HEK293 (cell line): ENCODE measurements at regions not wholly inside any gene's neighbourhood (a gene's known extent, or its start where the extent isn't known, plus 50 kb on each side); places are given as distances from the start of the nearest gene placed in this dataset.

Experiments
- CTCF ChIA-PET: fragments of 350-600 bp; formaldehyde crosslinking; extraction: SDS; loops from one replicate; lab custom pipeline; 2021; ENCODE audit warnings: antibody characterized with exemption; lab: Yijun Ruan, JAX
- POLR2A ChIA-PET: fragments of 300-600 bp; formaldehyde crosslinking; extraction: SDS; loops from one replicate; lab custom pipeline; 2020; ENCODE audit warnings: antibody characterized with exemption, inconsistent platforms; lab: Yijun Ruan, JAX
- H3K27ac ChIP-seq: fragments of 200-500 bp; sonication (Bioruptor generic); 2 replicates; pipeline ENCODE4 v1.5.1; 2014; ENCODE audit warnings: low read depth, low read length, control low read depth, inconsistent platforms; ENCODE audit errors: extremely low read depth
- H3K36me3 ChIP-seq, 2 experiments: fragments of 200-500 bp in 1 of 2; sonication (Bioruptor generic) in 1 of 2; 1 replicate in 1 of 2; 2 replicates in 1 of 2; pipeline ENCODE4 v1.5.1; 2014 to 2017; ENCODE audit warnings: inconsistent platforms in 2 of 2, low read length in 2 of 2; ENCODE audit not compliant: control insufficient read depth in 2 of 2, insufficient read depth in 1 of 2
- H3K4me1 ChIP-seq: fragments of 200-500 bp; sonication (Bioruptor generic); 2 replicates; pipeline ENCODE4 v1.5.1; 2014; ENCODE audit warnings: mild to moderate bottlenecking, low read length, inconsistent platforms; ENCODE audit not compliant: control insufficient read depth, insufficient read depth
- H3K4me3 ChIP-seq: 2 replicates; pipeline ENCODE4 v1.5.1; 2011; ENCODE audit warnings: low read depth, mild to moderate bottlenecking, control low read depth, low read length, moderate library complexity
- H3K9me3 ChIP-seq: fragments of 200-500 bp; sonication (Bioruptor generic); 2 replicates; pipeline ENCODE4 v1.5.1; 2014; ENCODE audit warnings: low read depth, low read length, inconsistent platforms; ENCODE audit not compliant: control insufficient read depth, insufficient read depth
- HOXD13 ChIP-seq: sonication (generic); formaldehyde crosslinking; IDR thresholded peaks from 2 replicates; pipeline ENCODE4 v1.8.0; 2022; ENCODE audit warnings: missing genetic modification reagents, borderline replicate concordance
- KLF9 ChIP-seq: fragments of 450-650 bp; formaldehyde crosslinking; IDR thresholded peaks from 2 replicates; pipeline ENCODE4 v1.5.1; 2016; ENCODE audit warnings: missing biosample characterization, missing genetic modification characterization, low read depth
- OSR2 ChIP-seq: fragments of 450-650 bp; formaldehyde crosslinking; IDR thresholded peaks from 2 replicates; pipeline ENCODE4 v1.5.1; 2016; ENCODE audit warnings: missing biosample characterization, missing genetic modification characterization
- SP7 ChIP-seq: fragments of 450-650 bp; formaldehyde crosslinking; IDR thresholded peaks from 2 replicates; pipeline ENCODE4 v1.5.1; 2016; ENCODE audit warnings: missing biosample characterization, missing genetic modification characterization
- ZFHX2 ChIP-seq: fragments of 450-650 bp; formaldehyde crosslinking; conservative IDR thresholded peaks from 2 replicates; pipeline ENCODE4 v1.5.1; 2016; ENCODE audit warnings: missing biosample characterization, missing genetic modification characterization
- ZFP3 ChIP-seq: fragments of 450-650 bp; formaldehyde crosslinking; IDR thresholded peaks from 2 replicates; pipeline ENCODE4 v1.5.1; 2016; ENCODE audit warnings: low read depth, missing biosample characterization, missing genetic modification characterization
- ZNF155 ChIP-seq: fragments of 450-650 bp; formaldehyde crosslinking; IDR thresholded peaks from 2 replicates; pipeline ENCODE4 v1.5.1; 2016; ENCODE audit warnings: missing biosample characterization, missing genetic modification characterization
- ZNF24 ChIP-seq: fragments of 450-650 bp; formaldehyde crosslinking; IDR thresholded peaks from 2 replicates; pipeline ENCODE4 v1.5.1; 2016; ENCODE audit warnings: missing biosample characterization, missing genetic modification characterization
- ZNF366 ChIP-seq: fragments of 450-650 bp; formaldehyde crosslinking; conservative IDR thresholded peaks from 2 replicates; pipeline ENCODE4 v1.5.1; 2016; ENCODE audit warnings: missing biosample characterization, missing genetic modification characterization
- ZNF37A ChIP-seq: fragments of 450-650 bp; IDR thresholded peaks from 2 replicates; pipeline ENCODE4 v1.5.1; 2018; ENCODE audit warnings: missing biosample characterization, missing genetic modification characterization
- ZNF521 ChIP-seq: fragments of 450-650 bp; formaldehyde crosslinking; IDR thresholded peaks from 2 replicates; pipeline ENCODE4 v1.5.1; 2017; ENCODE audit warnings: missing biosample characterization, mild to moderate bottlenecking, missing genetic modification characterization
- ZNF621 ChIP-seq: fragments of 450-650 bp; formaldehyde crosslinking; IDR thresholded peaks from 2 replicates; pipeline ENCODE4 v1.5.1; 2017; ENCODE audit warnings: missing biosample characterization, missing genetic modification characterization
- ZNF654 ChIP-seq: fragments of 450-650 bp; formaldehyde crosslinking; IDR thresholded peaks from 2 replicates; pipeline ENCODE4 v1.5.1; 2016; ENCODE audit warnings: low read depth, missing biosample characterization, missing genetic modification characterization
- ZNF670 ChIP-seq: fragments of 450-650 bp; formaldehyde crosslinking; IDR thresholded peaks from 2 replicates; pipeline ENCODE4 v1.5.1; 2016; ENCODE audit warnings: missing biosample characterization, missing genetic modification characterization, low read depth
- ZNF843 ChIP-seq: fragments of 450-650 bp; formaldehyde crosslinking; IDR thresholded peaks from 2 replicates; pipeline ENCODE4 v1.5.1; 2016; ENCODE audit warnings: missing biosample characterization, missing genetic modification characterization
- TF ChIP-seq, protein P1 (sequence below): fragments of 450-650 bp; formaldehyde crosslinking; IDR thresholded peaks from 2 replicates; pipeline ENCODE4 v1.5.1; 2016; ENCODE audit warnings: missing biosample characterization, missing genetic modification characterization
- TF ChIP-seq, protein P2 (sequence below): fragments of 450-650 bp; formaldehyde crosslinking; IDR thresholded peaks from 2 replicates; pipeline ENCODE4 v1.5.1; 2016; ENCODE audit warnings: missing biosample characterization, missing genetic modification characterization, low read depth
- TF ChIP-seq, protein P3 (sequence below): fragments of 450-650 bp; formaldehyde crosslinking; IDR thresholded peaks from 2 replicates; pipeline ENCODE4 v1.5.1; 2016; ENCODE audit warnings: missing biosample characterization, missing genetic modification characterization
- TF ChIP-seq, protein P4 (sequence below): fragments of 450-650 bp; formaldehyde crosslinking; IDR thresholded peaks from 2 replicates; pipeline ENCODE4 v1.5.1; 2016; ENCODE audit warnings: missing biosample characterization, missing genetic modification characterization
- TF ChIP-seq, protein P5 (sequence below): fragments of 450-650 bp; formaldehyde crosslinking; IDR thresholded peaks from 2 replicates; pipeline ENCODE4 v1.5.1; 2016; ENCODE audit warnings: missing biosample characterization, missing genetic modification characterization

DNA sequence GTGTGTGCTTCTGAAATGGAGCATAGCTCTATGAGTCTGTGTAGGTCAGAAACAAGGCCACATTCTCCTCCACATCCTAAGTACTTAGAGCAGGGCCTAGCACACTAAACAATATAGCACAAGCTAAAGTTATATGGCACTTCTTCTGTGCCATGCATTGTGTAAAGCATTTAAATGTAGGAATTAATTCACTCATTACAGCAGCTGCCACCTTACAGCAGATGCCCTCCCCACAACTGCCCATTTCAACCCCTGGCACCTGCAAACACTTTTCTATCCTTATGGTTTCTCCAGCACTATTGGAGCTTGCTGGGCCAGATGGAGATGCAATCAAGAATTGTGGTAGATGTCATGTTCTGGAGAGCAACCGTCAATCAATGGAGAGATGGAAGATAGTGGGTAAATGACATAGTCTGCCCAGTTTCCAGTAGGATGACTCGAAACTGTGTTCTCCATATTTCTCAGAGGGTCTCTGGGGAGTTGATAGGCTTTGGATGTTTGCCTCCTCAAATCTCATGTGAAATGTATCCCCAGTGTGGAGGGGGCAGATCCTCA is 373.7 kb downstream of the DOK5 start (continued):
- TF ChIP-seq, protein P1, sequence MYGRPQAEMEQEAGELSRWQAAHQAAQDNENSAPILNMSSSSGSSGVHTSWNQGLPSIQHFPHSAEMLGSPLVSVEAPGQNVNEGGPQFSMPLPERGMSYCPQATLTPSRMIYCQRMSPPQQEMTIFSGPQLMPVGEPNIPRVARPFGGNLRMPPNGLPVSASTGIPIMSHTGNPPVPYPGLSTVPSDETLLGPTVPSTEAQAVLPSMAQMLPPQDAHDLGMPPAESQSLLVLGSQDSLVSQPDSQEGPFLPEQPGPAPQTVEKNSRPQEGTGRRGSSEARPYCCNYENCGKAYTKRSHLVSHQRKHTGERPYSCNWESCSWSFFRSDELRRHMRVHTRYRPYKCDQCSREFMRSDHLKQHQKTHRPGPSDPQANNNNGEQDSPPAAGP = no peak
- TF ChIP-seq KLF9 (tag by site-specific recombination) (no peak), ZNF366 (tag by site-specific recombination) (no peak), ZNF621 (no peak), HOXD13 (CRISPR knock-in tag) (no peak), ZNF37A (tag by site-specific recombination) (no peak)
- TF ChIP-seq, all 188 proteins: peak for 0

DNA sequence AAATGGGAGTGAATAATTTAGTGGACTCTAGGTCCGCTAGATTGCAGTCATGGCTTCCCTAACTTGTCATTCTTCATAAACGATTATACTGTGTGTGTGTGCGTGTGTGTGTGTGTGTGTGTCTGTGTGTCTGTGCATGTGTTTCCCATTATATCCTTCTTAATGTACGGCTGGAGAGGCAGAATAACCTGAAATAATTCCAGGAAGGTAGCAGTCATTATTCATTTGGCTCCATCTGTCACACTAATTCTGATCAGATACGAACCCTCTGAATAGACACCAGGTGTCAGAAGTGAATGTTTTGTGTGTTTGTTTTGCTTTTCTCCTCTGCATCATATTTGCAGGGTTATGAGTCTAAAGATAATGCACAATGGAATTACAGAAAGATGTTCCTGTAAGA is 372.9 kb downstream of the DOK5 start:
- H3K36me3 ChIP-seq = no peaks in the 10 kb centered on the region
- no peak overlapping the region for H3K27ac ChIP-seq
- TF ChIP-seq, protein P2, sequence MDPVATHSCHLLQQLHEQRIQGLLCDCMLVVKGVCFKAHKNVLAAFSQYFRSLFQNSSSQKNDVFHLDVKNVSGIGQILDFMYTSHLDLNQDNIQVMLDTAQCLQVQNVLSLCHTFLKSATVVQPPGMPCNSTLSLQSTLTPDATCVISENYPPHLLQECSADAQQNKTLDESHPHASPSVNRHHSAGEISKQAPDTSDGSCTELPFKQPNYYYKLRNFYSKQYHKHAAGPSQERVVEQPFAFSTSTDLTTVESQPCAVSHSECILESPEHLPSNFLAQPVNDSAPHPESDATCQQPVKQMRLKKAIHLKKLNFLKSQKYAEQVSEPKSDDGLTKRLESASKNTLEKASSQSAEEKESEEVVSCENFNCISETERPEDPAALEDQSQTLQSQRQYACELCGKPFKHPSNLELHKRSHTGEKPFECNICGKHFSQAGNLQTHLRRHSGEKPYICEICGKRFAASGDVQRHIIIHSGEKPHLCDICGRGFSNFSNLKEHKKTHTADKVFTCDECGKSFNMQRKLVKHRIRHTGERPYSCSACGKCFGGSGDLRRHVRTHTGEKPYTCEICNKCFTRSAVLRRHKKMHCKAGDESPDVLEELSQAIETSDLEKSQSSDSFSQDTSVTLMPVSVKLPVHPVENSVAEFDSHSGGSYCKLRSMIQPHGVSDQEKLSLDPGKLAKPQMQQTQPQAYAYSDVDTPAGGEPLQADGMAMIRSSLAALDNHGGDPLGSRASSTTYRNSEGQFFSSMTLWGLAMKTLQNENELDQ = no peak
- TF ChIP-seq HOXD13 (CRISPR knock-in tag) = no peak
- TF ChIP-seq ZNF24 (tag by site-specific recombination) = no peak
- TF ChIP-seq OSR2 (tag by site-specific recombination) = no peak
- TF ChIP-seq ZNF843 (tag by site-specific recombination) = no peak
- TF ChIP-seq ZNF155 = no peak
- no peak for TF ChIP-seq ZNF670 (tag by site-specific recombination)
- TF ChIP-seq, protein P3, sequence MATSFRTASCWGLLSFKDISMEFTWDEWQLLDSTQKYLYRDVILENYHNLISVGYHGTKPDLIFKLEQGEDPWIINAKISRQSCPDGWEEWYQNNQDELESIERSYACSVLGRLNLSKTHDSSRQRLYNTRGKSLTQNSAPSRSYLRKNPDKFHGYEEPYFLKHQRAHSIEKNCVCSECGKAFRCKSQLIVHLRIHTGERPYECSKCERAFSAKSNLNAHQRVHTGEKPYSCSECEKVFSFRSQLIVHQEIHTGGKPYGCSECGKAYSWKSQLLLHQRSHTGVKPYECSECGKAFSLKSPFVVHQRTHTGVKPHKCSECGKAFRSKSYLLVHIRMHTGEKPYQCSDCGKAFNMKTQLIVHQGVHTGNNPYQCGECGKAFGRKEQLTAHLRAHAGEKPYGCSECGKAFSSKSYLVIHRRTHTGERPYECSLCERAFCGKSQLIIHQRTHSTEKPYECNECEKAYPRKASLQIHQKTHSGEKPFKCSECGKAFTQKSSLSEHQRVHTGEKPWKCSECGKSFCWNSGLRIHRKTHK (tag by site-specific recombination) = no peak
- TF ChIP-seq, protein P4, sequence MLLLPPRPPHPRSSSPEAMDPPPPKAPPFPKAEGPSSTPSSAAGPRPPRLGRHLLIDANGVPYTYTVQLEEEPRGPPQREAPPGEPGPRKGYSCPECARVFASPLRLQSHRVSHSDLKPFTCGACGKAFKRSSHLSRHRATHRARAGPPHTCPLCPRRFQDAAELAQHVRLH (tag by site-specific recombination) = no peak
- no peak for TF ChIP-seq ZFP3 (tag by site-specific recombination)
- no peak for TF ChIP-seq ZFHX2 (tag by site-specific recombination)
- TF ChIP-seq SP7 (tag by site-specific recombination) = no peak
- TF ChIP-seq, protein P5, sequence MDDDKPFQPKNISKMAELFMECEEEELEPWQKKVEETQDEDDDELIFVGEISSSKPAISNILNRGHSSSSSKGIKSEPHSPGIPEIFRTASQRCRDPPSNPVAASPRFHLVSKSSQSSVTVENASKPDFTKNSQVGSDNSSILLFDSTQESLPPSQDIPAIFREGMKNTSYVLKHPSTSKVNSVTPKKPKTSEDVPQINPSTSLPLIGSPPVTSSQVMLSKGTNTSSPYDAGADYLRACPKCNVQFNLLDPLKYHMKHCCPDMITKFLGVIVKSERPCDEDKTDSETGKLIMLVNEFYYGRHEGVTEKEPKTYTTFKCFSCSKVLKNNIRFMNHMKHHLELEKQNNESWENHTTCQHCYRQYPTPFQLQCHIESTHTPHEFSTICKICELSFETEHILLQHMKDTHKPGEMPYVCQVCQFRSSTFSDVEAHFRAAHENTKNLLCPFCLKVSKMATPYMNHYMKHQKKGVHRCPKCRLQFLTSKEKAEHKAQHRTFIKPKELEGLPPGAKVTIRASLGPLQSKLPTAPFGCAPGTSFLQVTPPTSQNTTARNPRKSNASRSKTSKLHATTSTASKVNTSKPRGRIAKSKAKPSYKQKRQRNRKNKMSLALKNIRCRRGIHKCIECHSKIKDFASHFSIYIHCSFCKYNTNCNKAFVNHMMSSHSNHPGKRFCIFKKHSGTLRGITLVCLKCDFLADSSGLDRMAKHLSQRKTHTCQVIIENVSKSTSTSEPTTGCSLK (tag by site-specific recombination) = no peak
- TF ChIP-seq ZNF654 (tag by site-specific recombination) = no peak
- TF ChIP-seq ZNF521 (tag by site-specific recombination) = no peak
- TF ChIP-seq, all 188 proteins: peak for 0
- Histone ChIP-seq H3K4me1 (no peaks in the 10 kb centered on the region), H3K4me3 (no peak overlapping the region), H3K9me3 (no peaks in the 10 kb centered on the region)
- POLR2A ChIA-PET = no interaction called here
- CTCF ChIA-PET = no interaction called here
